NCI-H2196 treated with DMSO at 0.1 percent for 48 hours (cell line): ENCODE measurements at regions not wholly inside any gene's neighbourhood (a gene's known extent, or its start where the extent isn't known, plus 50 kb on each side); places are given as distances from the start of the nearest gene placed in this dataset.
"Not testable (repeated sequence)": the region's sequence is repeated elsewhere in the genome, so short reads cannot be mapped to it uniquely, and the experiment has no call there.

ENCODE experiments used
- DNase-seq: peaks from one replicate; lab custom pipeline; 2025; ENCODE audit not compliant: unreplicated experiment; lab: John Stamatoyannopoulos, UW

DNA sequence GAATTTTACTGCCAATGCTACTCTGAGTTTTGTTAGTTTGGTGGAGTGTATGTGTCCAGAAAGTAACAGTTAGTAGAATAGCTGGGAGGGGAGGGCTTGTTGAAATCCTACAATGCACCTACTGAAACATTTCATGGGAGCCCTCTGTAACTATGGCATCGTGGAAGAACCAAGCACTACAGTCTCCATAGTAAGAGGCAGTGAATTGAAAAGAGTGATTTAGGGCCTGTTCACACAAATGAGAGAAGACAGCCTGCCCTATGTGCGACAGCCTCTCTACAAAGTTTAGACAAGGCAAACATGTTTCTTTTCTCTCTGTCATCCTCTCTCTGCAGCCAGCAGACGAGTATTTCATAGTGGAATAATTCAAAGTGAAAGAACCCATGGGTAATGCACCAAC is 676.6 kb downstream of the BRINP1 start:
- no peak for DNase-seq

DNA sequence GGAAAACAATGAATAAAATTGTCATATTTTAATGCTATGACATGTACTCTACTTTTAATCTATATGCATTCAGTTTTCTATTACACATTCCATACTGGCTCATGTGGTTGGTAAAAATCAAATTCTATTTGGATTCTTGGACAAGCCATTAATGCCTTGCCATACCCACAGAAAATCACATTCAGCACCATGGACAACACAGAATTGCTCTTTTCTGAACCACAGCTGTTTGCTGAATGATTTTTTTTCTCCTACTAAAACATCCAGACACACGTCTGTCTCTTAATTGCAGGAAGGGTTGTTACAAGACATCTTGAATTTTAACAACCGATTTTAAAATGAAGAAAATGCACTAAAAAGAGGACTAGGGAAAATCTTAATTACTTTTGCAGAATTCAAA is 675.6 kb downstream of the BRINP1 start:
- DNase-seq, result no peak

DNA sequence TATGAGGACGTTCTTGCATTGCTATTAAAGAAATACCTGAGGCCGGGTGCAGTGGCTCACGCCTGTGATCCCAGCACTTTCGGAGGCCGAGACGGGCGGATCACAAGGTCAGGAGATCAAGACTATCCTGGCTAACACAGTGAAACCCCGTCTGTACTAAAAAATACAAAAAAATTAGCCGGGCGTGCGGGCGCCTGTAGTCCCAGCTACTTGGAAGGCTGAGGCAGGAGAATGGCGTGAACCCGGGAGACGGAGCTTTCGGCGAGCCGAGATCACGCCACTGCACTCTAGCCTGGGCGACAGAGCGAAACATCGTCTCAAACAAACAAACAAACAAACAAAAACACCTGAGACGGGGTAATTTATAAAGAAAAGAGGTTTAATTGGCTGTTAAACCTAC is 674.0 kb downstream of the BRINP1 start:
- DNase-seq, result not testable (repeated sequence)

DNA sequence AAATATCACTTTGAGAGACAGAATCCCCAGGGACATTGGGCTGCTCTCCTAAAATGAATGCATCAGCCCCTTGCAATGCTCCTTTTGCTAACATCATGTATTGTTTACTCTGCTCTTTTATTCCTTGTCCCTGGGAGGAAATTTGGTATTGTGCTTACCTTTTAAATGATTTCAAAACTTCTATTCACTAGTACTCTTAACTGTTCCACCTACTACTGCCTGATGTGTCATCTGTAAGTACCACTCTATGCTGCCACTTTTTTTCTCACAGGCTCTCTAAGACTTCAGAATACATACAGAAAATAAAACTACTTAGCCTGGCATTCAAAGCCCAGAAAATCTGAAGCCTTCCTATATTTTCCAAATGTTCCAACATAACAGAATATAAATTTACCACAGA is 667.2 kb downstream of the BRINP1 start:
- DNase-seq, result no peak

DNA sequence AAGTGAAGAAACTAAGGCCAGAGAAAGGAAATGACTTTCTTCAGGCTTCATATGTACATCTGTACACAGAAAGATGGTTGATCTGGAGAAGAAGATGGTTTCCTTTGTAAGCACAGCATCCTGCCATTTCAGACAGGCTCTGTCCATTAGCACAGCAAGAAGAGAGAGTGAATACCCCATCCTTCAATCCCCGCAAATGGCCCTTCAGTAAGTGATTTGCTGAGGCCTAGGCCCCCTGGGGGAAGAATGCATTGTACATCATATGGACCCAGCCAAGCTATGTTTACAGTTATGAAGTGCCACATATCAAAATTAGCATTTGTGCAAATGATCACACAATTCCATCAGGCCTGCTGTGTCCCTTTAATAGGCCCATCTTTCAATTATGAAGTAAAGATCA is 657.4 kb downstream of the BRINP1 start:
- no peak for DNase-seq

DNA sequence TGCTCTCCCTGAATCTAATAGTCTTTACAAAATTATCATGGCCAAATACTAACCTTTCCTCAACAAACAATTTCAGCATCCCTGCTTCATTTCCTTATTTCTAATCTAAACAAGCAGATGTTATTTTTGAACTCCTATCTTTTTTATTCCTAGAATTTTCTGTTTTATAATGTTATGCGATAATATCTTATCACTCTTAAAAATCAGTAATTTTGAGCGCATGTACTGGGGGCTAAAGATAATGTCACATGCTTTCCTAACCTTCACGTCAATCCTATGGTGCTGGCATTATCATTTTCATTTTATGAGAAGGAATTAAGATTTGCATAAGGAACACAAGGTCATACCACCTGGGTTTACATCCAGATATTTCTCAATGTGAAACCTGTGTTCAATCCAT is 648.0 kb downstream of the BRINP1 start:
- no peak for DNase-seq

DNA sequence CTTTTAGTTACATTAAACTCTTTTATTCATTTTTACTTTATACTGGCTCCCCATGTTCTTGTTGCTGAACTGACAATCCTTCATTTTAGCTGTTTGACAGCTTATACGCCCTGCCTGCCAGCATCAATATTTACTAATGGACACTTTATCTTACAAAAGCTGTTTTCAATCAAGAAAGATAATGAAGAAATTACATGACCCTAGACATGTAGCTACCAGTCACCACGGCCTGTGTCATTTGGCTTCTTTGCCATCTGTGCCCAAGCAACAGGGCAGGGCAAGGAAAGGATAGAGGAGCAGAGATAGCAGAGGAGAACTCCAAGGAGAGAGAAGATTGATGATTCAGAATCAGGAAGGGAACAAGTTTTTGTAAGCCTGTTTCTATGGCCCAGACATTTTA is 647.3 kb downstream of the BRINP1 start:
- DNase-seq, result no peak

DNA sequence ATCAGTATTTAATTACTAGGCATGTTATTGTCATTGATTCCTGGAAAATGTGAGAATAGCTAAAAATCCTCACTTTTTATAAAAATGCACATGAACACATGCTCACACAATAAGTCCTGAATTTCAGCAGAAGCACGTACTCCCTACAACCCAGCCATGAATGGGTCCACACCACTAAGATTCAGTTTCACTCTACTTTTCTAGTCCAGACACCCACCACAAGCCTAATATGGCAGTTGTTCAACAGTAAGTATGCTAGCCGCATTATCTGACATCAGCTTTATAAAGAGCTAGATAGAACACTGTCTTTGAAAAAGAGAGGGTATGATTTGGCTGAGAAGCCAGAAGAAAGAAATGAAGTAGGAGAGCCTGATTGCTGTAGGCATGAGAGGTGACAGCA is 639.3 kb downstream of the BRINP1 start:
- DNase-seq, result no peak

DNA sequence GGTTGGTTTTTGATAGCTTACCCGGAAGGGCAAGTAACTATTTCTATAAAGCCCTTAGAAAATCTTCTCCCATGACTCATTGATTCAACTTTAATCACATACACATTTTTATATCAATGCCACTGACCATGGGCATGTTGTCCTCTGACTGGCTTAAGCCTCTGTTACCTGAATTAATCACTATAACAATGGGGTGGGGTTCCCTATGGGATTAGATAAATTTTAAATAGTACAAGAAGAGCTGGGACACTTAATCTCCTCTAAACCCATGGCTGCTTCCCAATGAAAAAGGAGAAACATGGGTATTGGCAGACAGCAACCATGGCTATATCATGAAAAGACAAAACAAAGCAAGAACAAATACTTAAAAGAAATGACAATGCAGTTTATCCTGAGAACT is 636.2 kb downstream of the BRINP1 start:
- DNase-seq, result no peak

DNA sequence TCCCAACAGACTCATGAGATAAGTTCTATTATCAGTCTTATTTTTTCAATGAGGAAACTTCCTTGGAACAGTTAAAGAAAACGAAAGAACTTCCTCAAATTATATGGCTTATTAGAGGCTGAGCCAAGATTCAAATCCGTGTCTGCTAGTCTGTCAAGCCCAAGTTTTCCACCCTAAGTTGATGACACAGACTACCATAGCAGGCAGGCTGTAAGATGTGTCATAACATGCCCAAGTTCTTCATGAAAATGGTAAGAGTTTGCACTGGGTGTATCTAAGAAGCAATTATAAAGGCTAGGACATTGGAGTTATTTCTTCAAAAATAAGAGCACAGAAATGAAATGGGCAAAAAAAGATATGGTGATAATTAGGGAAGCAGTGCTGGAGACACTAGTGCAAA is 634.5 kb downstream of the BRINP1 start:
- no peak for DNase-seq

DNA sequence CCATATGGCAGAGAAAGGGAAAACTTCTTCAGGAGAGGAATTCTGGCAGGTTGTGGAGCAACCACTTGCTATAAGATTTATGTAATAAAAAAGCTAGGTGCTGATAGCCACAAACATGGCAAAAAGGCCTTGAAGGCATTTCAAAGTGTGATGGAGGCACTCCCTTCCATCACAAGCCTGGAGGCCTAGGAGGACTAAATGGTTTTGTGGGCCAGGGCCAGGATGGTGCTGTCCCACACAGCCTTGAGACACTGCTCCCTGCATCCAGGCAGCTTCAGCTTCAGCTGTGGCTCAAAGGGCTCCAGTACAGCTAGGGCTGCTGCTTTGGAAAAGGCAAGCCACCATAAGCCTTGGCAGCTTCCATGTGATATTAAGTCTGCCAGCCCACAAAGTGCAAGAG is 632.8 kb downstream of the BRINP1 start:
- DNase-seq, result no peak

DNA sequence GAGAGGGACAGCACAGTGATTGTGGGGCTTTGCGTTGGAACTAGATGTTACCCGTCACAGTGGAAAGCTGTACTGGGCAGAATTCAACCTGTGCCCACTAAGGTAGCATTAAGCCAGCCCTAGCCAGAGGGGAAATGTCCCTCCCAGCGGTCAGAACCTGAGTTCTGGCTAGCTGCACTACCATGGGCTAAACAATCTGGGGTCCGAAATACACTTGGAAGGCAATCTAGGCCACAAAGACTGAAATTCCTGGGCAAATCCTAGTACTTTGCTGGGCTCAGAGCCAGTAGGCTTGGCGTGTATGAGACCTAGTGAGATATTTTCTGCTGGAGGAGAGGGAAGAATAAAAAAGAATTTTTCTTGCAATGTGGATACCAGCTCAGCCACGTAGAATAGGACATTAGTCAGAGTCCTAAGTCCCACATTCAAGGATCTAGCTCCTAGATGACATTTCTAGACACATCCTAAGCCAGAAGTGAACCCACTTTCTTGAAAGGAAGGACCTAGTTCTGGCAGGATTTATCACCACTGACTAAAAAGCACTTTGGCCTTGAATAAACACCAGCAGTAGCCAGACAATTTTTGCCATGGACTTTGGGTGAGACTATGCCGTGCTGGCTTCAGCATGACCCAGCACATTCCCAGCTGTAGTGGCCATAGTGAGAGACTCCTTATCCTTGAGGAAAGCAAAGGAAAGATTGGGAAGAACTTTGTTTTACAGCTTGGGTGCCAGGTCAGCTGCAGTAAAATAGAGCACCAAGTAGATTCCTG is 618.0 kb downstream of the BRINP1 start:
- DNase-seq, result no peak

DNA sequence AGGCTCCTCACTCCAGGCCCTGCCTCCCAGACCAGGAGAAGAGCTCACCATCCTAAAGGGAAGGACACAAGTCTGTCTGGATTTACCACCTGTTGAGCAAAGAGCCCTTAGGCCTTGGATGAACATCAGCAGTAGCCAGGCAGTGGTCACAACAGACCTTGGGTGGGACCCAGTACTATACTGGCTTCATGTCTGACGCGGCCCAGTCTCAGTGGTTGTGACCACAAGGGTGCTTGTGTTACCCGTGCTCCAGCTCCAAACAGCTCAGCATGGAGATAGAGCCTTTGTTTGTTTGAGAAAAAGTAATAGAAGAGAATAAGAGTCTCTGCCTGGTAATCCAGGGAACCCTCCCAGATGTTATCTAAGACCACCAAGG is 617.4 kb downstream of the BRINP1 start:
- no peak for DNase-seq

DNA sequence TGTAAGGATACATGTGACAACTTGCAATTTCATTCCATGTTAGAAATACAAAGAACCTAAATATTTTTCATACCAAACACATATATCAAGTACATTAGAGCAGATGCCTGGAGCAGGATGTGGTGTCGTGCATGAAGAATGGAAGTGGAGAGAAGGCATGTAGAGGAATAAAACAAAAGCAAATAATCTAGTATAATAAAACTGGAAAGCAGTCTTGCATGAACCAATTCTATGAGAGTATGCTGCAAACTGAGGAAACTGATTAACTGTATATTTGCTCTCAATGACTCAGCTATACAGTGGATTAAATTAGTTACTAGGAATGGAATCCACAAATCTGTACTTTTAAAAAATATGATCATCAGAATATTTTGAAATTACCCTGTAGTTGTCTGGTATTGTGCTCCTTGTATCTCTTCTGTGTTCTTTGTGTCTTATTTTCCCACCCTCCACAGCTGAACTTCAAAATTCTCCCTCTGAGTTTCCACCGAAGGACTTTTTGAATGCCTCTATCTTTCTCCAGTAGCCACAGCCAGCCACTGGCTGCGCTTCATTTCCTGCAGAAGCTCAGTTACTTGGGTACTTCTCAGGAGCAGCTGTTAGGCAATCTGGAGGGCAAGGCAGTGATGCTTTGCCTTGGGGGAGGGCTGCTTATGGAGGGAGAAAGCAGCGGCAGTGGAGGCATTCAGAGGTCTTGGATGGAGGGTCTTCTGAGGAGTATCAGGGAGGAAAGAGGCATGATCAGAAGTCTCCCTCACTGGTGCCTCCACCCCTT is 608.0 kb downstream of the BRINP1 start:
- DNase-seq, result no peak

DNA sequence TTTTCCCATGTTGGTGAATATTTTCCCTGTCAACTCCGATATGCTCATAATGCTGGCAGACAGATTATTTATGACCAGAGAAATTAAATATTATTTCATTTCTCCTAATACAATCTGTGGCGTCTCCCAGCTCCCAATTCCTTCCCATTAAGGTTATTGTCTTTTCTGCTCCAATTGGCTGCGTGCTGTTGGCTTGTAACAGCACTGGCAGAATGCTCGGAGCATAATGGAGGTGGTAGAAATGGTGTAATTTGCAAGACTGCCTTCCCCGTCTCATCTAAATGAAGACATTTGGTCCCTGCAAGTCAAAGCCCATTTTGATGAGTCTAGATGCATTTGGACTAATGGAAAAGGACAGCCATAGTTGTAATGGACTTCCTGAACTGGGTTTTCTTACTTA is 601.7 kb downstream of the BRINP1 start:
- no peak for DNase-seq

DNA sequence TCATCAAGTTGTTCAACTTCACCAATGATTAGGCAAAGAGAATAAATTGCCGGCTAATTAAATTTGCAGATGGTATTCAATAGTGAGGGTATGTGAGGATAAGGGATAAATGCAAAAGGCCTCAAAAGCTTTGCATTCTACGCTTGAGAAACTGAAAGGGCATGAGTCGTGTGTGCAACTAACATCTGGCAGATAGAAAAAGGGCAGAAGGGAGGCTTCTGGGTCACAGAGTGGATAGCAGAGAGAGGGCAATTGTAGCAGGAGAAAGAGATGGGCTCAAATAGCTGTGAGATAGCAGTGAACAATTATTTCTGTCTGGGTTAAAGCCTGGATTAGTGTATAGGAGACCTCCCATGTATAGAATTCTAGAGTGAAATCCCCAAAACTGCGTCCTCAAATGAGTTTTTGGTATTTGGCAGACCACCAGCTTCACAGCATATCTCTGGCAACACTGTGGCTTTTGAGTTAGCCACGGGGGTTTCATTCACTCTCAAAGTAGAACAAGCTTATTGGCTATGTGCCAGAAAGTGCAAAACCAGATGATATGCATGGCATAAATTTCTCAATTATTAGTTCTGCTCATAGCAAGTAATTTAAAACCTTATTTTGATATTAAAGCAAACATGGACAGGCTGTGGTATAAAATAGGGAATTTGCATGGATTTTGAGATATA is 586.3 kb downstream of the BRINP1 start:
- no peak for DNase-seq

DNA sequence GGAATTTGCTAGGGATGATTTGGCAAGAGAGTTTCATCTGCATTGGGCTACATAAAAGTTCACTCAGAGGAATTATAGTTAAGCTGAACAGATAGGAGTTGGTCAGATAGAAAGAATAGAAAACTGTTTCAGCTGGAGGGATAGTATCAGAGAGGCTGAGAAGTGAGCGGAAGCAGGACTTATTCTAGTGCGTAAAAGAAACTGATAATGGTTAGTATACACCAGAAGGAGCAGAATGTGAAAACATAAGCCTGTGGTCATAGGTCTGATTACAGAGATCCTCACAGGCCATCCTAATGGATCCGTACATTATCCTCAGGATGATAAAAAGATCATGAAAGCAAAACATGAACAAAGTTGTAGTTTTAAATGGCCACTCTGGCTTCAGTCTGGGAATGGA is 585.2 kb downstream of the BRINP1 start:
- no peak for DNase-seq

DNA sequence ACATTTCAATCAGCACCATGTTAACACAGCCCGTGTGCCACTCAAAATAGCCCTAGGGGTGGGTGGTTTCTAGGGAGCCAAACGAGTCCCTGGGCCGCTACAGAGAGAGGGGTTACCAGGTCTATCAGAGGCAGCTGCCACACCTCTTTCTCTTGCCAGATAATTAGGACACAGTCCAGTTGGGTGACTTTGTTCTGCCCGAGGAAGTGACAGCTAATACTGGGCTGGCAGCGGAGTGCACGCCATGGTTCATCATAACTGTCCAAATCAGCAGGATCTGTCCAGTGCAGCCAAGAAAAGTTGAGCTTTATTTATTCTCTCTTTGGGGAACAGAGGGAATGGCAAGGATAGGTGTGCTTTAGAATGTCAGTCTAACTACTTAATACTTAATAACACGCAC is 583.8 kb downstream of the BRINP1 start:
- no peak for DNase-seq

DNA sequence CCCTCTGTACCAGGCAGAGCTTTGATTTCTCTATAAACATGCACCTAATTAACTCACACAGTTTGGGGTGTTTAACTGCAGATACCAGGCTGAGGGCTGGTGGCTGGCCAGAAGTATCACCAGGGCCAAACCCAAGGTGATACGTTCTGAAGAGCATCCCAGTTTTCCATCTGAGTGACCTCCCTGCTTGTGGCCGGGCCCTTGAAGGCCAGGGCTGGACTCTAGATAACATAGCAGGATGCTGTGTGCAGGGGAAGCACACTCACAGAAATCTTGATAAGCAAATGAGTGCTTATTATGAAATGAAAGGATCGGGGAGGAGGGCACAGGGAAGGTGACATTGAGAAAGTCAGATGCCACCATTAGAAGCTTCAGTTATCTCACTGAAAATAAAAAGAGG is 582.4 kb downstream of the BRINP1 start:
- DNase-seq, result no peak

DNA sequence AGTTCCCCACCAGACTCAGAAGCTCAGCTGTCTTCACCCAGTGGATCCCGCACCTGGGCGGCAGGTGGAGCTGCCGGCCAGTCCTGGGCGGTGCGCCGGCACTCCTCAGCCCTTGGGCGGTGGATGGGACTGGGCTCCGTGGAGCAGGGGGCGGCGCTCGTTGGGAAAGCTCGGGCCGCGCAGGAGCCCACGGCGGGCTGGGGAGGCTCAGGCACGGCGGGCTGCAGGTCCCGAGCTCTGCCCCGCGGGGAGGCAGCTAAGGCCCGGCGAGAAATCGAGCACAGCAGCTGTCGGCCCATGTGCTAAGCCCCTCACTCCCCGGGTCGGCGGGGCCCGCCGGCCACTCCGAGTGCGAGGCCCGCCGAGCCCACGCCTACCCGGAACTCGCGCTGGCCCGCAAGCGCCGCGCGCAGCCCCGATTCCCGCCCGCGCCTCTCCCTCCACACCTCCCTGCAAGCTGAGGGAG is 560.0 kb downstream of the BRINP1 start:
- no peak for DNase-seq

DNA sequence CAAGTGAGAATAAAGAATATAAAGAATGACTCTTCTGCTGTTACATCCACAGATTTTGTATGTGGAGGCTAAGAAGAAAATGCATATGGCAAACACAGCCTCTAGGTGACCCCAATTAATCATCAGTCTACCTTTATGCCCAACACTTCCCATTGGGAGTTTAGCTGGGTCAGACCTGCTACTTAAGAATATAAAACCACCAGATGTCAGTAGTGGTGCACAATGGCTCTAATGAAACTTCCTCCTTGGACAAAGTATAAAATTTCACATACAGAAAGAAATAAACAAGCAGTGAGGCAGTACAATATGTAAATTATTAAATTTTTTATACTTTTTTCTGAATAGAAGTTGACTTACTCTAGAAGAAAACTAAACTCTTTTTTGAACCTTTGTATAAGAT is 539.9 kb downstream of the BRINP1 start:
- DNase-seq, result no peak

DNA sequence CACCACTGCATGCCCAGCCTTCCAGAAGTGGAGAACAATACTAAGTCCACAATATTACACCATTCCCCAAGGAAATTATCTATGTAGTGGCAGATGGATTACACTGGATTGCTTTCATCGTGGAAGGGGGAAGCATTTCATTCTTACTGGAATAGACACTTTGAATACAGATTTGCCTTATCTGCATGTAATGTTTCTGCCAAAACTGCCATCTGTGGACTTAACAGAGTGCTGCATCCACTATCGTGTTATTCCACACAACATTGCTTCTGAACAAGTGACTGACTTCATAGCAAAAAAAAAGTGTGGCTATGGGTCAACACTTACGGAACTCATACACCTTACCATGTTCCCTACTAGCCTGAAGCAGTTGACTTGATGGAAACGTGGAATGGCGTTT is 536.9 kb downstream of the BRINP1 start:
- DNase-seq, result no peak
